HG02798 (cell line): ENCODE measurements at regions not wholly inside any gene's neighbourhood (a gene's known extent, or its start where the extent isn't known, plus 50 kb on each side); places are given as distances from the start of the nearest gene placed in this dataset.

Experiments
- ATAC-seq: cut with Tn5 transposase; IDR thresholded peaks from one replicate; pipeline ENCODE4 v1.9.1; 2021; ENCODE audit warnings: mild to moderate bottlenecking; ENCODE audit not compliant: unreplicated experiment, poor library complexity

DNA sequence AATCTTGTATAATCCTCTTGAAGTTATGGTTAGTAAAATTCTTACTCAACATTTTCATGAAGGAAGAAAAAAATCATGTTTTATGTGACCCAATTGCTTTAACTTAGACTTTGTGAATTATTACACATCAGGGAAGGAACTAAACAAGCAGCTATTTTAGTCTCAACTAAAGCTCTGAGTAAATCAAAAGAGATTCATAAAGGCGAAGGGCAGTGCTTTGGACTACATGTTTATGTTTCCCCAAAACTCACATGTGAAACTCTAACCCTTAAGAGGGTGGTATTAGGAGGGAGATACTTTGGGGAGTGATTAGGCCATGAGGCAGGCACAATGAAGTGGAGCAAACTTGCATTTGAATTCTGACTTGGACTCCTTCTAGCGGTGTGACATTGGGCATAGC is 283.7 kb upstream of the POU3F3 start:
- ATAC-seq: no peak

GRCh38 chr2:104572834-104573233 is 281.1 kb upstream of the POU3F3 start:
- no peak for ATAC-seq

GRCh38 chr2:104574367-104574766 is 279.5 kb upstream of the POU3F3 start:
- no peak for ATAC-seq

GRCh38 chr2:104577143-104577542 is 276.8 kb upstream of the POU3F3 start:
- peak; percentile 65 for ATAC-seq

GRCh38 chr2:104582471-104582870 is 271.4 kb upstream of the POU3F3 start:
- no peak for ATAC-seq

GRCh38 chr2:104583811-104584210 is 270.1 kb upstream of the POU3F3 start:
- no peak for ATAC-seq

DNA sequence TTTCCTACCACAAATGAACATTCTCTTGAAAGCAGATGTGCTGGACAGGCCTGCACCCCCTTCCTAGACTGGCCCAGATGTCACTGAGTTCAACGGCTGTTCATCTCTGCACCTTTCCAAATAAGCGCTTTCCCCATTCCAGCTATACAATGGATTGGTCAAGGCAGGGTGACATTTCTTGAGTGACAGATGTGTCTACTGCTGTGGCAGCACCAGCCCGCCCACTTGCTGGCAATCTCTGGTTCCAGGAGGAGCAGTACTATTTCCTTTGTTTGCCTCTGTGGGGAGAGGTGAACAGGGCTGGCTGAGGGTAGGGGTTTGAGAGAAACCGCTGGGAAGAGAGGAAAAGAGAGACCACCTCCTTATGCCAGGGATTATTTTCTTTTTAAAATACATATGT is 269.5 kb upstream of the POU3F3 start:
- no peak for ATAC-seq

DNA sequence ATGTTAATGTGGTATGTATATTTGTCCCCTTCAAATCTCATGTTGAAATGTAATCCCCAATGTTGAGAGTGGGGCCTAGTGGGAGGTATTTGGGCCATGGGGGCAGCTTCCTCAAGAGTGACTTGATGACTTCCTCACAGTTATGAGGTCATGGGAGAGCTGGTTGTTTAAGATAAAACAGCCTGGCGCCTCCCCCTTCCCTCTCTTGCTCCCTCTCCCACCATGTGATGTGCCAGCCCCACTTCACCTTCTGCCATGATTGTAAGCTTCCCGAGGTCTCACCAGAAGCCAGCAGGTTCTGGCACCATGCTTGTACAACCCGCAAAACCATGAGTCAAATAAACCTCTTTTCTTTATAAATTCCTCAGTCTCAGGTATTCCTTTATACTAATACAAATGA is 258.3 kb upstream of the POU3F3 start:
- no peak for ATAC-seq

DNA sequence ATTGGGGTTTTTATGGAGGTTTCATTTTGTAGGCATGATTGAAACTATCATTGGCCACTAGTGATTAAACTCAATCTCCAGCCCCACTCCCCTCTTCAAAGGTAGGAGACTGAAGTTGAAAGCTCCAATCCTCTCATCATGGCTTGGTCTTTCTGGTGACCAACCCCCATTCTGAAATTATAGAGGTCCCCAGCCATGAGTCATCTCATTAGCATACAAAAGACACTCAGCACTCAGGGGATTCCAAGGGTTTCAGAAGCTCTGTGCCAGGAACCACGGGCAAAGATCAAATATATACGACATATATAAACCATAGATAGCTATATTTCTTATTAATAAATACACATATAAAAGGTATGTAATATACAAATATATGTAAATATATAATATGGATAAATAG is 256.0 kb upstream of the POU3F3 start:
- no peak for ATAC-seq

DNA sequence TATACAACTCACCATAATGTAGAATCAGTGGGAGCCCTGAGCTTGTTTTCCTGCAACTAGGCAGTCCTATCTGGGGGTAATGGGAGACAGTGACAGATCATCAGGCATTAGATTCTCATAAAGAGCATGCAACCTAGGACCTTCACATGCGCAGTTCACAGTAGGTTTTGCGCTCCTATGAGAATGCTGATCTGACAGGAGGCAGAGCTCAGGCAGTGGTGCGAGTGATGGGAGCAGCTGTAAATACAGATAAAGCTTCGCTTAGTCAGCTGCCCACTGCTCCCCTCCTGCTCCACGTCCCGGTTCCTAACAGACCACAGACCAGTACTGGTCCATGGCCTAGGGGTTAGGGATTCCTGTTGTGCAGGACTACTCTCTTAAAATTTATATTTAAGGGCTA is 255.3 kb upstream of the POU3F3 start:
- no peak for ATAC-seq

- ATAC-seq: no peak
Observed at GRCh38 chr2:104599787-104600510, 254.0 kb upstream of the POU3F3 start.

GRCh38 chr2:104606056-104606455 is 247.9 kb upstream of the POU3F3 start:
- ATAC-seq: no peak

- ATAC-seq: no peak
Observed at GRCh38 chr2:104616856-104617255, 237.1 kb upstream of the POU3F3 start.

DNA sequence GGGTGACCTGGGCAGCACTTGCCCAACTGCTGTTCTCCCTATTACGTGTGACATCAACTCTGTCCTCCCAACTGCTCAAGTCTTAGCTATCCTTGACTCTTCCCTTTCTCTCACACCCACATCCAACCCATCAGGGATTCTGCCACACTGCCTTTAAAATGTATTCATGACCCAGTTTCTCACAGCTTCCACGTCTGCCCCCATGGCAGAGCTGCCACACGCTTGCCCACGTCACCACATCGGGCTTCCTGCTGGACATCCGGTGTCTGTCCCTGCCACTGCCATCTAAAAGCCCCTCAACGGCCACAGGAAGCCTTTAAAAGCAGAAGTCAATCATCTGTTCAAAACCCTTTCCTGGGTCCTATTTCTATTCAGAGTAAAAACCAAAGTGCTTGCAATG is 233.1 kb upstream of the POU3F3 start:
- ATAC-seq: no peak

GRCh38 chr2:104635608-104636007 is 218.3 kb upstream of the POU3F3 start:
- ATAC-seq: no peak

DNA sequence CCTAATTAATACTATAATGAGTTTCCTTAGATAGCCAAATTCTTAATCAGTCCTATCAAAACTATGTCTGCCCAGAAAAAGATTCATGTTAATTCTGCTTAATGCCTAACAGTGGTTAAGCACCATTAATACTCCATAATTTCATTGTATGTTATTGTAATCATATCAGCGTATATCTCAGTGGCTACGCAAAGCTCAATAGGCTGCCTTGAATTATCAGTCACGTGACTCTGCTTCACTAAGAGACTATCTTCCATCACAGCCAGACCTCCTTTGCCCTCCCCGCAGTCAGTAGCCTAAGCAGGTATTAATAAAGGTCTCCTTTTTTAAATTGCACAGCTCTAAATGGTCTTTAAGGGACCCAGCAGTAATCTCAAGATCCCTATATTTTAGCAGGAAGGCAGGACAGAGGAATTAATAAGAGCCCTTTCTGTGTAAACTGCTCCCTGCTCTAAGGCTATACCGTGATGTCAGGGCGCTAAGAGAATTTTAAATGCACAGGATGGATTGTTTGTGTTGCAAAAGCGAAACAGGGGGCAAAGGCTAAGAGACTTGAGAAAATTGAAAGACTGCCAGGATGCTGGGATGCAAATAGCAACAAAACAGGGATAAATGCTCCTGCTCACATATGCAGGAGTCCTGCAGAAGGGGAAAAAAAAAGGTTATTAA is 215.6 kb upstream of the POU3F3 start:
- ATAC-seq: no peak

GRCh38 chr2:104638859-104639202 is 215.1 kb upstream of the POU3F3 start:
- no peak for ATAC-seq

DNA sequence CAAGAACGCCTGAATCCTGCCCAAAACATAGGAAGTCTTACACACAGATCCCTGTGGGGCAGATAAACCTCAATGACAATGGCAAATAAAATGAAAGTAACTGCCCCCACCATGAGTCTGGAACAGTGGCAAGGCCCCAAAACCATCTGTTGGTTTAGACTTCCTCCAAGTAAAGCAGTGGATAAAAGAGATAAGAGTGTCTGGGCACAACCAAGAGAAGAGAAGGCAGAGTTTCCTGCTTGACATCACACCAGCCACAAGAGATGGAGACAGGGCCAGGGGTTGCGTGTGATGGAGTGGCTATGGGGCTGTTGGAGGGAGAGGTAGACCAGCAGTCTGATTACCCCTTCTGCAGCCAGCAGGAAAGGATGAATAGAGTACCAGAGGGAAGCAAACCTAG is 212.1 kb upstream of the POU3F3 start:
- ATAC-seq: no peak

DNA sequence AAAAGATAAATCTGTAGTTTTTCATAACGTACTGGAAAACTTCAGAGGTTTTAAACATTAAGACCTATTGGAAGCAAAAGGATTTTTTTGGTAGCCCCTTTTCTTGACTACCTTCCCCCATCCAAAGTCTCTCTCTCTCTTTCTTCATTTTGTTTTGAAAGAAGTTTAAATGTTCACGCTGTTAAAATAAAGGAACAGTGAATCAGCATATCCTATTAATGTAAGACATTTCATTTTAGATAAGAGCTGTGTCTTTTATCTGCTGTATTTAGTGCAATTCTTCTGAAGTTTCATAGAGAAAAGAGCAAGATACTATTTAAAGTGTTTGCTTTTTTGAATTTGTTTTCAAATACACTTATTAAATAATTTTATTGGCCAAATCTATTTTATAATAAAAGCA is 205.5 kb upstream of the POU3F3 start:
- no peak for ATAC-seq

GRCh38 chr2:104649866-104650265 is 204.0 kb upstream of the POU3F3 start:
- ATAC-seq: no peak

GRCh38 chr2:104650405-104650996 is 203.4 kb upstream of the POU3F3 start:
- ATAC-seq: no peak

GRCh38 chr2:104654811-104655210 is 199.1 kb upstream of the POU3F3 start:
- ATAC-seq: no peak
